SK-N-SH (cell line): ENCODE measurements at regions not wholly inside any gene's neighbourhood (a gene's known extent, or its start where the extent isn't known, plus 50 kb on each side); places are given as distances from the start of the nearest gene placed in this dataset.

Experiments
- CTCF ChIA-PET: fragments of 300-600, 350-600 bp; formaldehyde crosslinking; extraction: SDS; loops from one replicate; lab custom pipeline; 2021; lab: Yijun Ruan, JAX
- POLR2A ChIA-PET: fragments of 350-600 bp; sonication (Branson Sonifier 250); formaldehyde crosslinking; extraction: SDS; loops from one replicate; lab custom pipeline; 2020; ENCODE audit warnings: antibody characterized with exemption, inconsistent platforms; lab: Yijun Ruan, JAX
- DNase-seq: peaks from one replicate; pipeline ENCODE4 v3.0.0; 2012
- H2AFZ ChIP-seq: fragments of 200-600 bp; sonication (generic); 2 replicates; pipeline ENCODE4 v1.8.1; 2016; ENCODE audit warnings: antibody characterized with exemption, mild to moderate bottlenecking, low read depth
- H3F3A ChIP-seq: fragments of 200-600 bp; sonication (generic); replicated peaks from 2 replicates; pipeline ENCODE3; 2016; ENCODE audit warnings: antibody characterized with exemption, mild to moderate bottlenecking; ENCODE audit not compliant: insufficient read depth
- H3K27ac ChIP-seq, 2 experiments: fragments of 200-500 bp in 1 of 2; fragments of 200-600 bp in 1 of 2; sonication (Bioruptor generic) in 1 of 2; sonication (generic), shearing (Covaris generic) in 1 of 2; 2 replicates each; pipeline versions ENCODE4 v1.5.1 to v1.6.1; 2014 to 2016; ENCODE audit warnings: low read depth in 2 of 2, inconsistent platforms in 1 of 2, low read length in 1 of 2, mild to moderate bottlenecking in 1 of 2, mixed read lengths in 1 of 2
- H3K27me3 ChIP-seq: fragments of 200-600 bp; sonication (generic), shearing (Covaris generic); 2 replicates; pipeline ENCODE4 v1.6.1; 2016; ENCODE audit warnings: mixed run types; ENCODE audit not compliant: insufficient read depth
- H3K36me3 ChIP-seq, 2 experiments: fragments of 200-500 bp in 1 of 2; fragments of 200-600 bp in 1 of 2; sonication (Bioruptor generic) in 1 of 2; sonication (generic) in 1 of 2; replicated peaks in 1 of 2; 2 replicates each; pipeline versions ENCODE3 to v1.5.1; 2014 to 2016; ENCODE audit warnings: low read length in 1 of 2, mild to moderate bottlenecking in 1 of 2; ENCODE audit not compliant: insufficient read depth in 2 of 2, control insufficient read depth in 1 of 2
- H3K4me1 ChIP-seq, 2 experiments: fragments of 200-500 bp in 1 of 2; fragments of 200-600 bp in 1 of 2; sonication (Bioruptor generic) in 1 of 2; sonication (generic), shearing (Covaris generic) in 1 of 2; 2 replicates each; pipeline versions ENCODE4 v1.5.1 to v1.6.1; 2014 to 2016; ENCODE audit warnings: low read depth in 1 of 2, low read length in 1 of 2, mixed run types in 1 of 2; ENCODE audit not compliant: insufficient read depth in 2 of 2, control insufficient read depth in 1 of 2
- H3K4me2 ChIP-seq: fragments of 200-600 bp; sonication (generic), shearing (Covaris generic); 2 replicates; pipeline ENCODE4 v1.6.1; 2017; ENCODE audit warnings: mixed run types
- H3K4me3 ChIP-seq, 2 experiments: fragments of 200-500 bp in 1 of 2; fragments of 200-600 bp in 1 of 2; sonication (Bioruptor generic) in 1 of 2; sonication (generic), shearing (Covaris generic) in 1 of 2; 2 replicates each; pipeline versions ENCODE4 v1.5.1 to v1.8.1; 2014 to 2016; ENCODE audit warnings: low read depth in 2 of 2, inconsistent platforms in 1 of 2, low read length in 1 of 2, mild to moderate bottlenecking in 1 of 2, mixed read lengths in 1 of 2, moderate library complexity in 1 of 2
- H3K79me2 ChIP-seq: fragments of 200-600 bp; sonication (generic); 2 replicates; pipeline ENCODE4 v1.8.1; 2017; ENCODE audit warnings: mild to moderate bottlenecking; ENCODE audit not compliant: insufficient read depth
- H3K9ac ChIP-seq: fragments of 200-600 bp; sonication (generic); 2 replicates; pipeline ENCODE4 v1.6.1; 2017; ENCODE audit warnings: mixed run types
- H3K9me2 ChIP-seq: fragments of 200-600 bp; sonication (generic); 2 replicates; pipeline ENCODE4 v1.6.1; 2017; ENCODE audit warnings: mixed run types
- H3K9me3 ChIP-seq: fragments of 200-600 bp; sonication (generic); 2 replicates; pipeline ENCODE4 v1.6.1; 2017; ENCODE audit warnings: mixed run types, mild to moderate bottlenecking, moderate library complexity
- H4K20me1 ChIP-seq: fragments of 200-600 bp; sonication (generic); 2 replicates; pipeline ENCODE4 v1.6.1; 2017; ENCODE audit warnings: mild to moderate bottlenecking, mixed run types; ENCODE audit not compliant: insufficient read depth
- EP300 ChIP-seq, 2 experiments: IDR thresholded peaks; 2 replicates each; pipeline versions ENCODE4 v1.4.0 to v1.6.1; 2012; ENCODE audit warnings: borderline replicate concordance in 1 of 2, low read depth in 1 of 2, low read length in 1 of 2
- FOXJ3 ChIP-seq: sonication (generic); formaldehyde crosslinking; IDR thresholded peaks from 2 replicates; pipeline ENCODE4 v1.5.1; 2020; ENCODE audit warnings: mild to moderate bottlenecking, missing genetic modification reagents
- FOXM1 ChIP-seq: IDR thresholded peaks from 2 replicates; pipeline ENCODE4 v1.4.0; 2012; ENCODE audit warnings: low read depth, mild to moderate bottlenecking
- MEF2A ChIP-seq: IDR thresholded peaks from 2 replicates; pipeline ENCODE4 v1.4.0; 2012; ENCODE audit warnings: low read depth, borderline replicate concordance
- MXI1 ChIP-seq: IDR thresholded peaks from 2 replicates; pipeline ENCODE4 v1.6.1; 2012; ENCODE audit warnings: mild to moderate bottlenecking, low read depth, low read length, improper control_type of control experiment
- NRF1 ChIP-seq: IDR thresholded peaks from 2 replicates; pipeline ENCODE4 v1.6.1; 2012; ENCODE audit warnings: low read depth, mild to moderate bottlenecking, low read length
- POLR2AphosphoS5 ChIP-seq: IDR thresholded peaks from 2 replicates; pipeline ENCODE4 v1.6.1; 2012; ENCODE audit warnings: low read depth, low read length
- RCOR1 ChIP-seq: fragments of 150-350 bp; IDR thresholded peaks from 2 replicates; pipeline ENCODE4 v1.6.1; 2017; ENCODE audit warnings: antibody characterized with exemption, low read length
- SIN3A ChIP-seq: IDR thresholded peaks from 2 replicates; pipeline ENCODE4 v1.6.1; 2012; ENCODE audit warnings: low read depth, mild to moderate bottlenecking, low read length, moderate library complexity, borderline replicate concordance
- TAF1 ChIP-seq: IDR thresholded peaks from 2 replicates; pipeline ENCODE4 v1.6.1; 2012; ENCODE audit warnings: low read depth, mild to moderate bottlenecking, low read length, moderate library complexity, borderline replicate concordance
- TCF12 ChIP-seq: IDR thresholded peaks from 2 replicates; pipeline ENCODE4 v1.4.0; 2012
- TEAD4 ChIP-seq: IDR thresholded peaks from 2 replicates; pipeline ENCODE4 v1.4.0; 2012; ENCODE audit warnings: mild to moderate bottlenecking, borderline replicate concordance; ENCODE audit not compliant: insufficient read depth
- YY1 ChIP-seq: IDR thresholded peaks from 2 replicates; pipeline ENCODE4 v1.4.0; 2012; ENCODE audit warnings: low read depth, mild to moderate bottlenecking
- WGBS: methylation state at CpG from one replicate; pipeline ENCODE4 v1.1.6; 2017; ENCODE audit warnings: low lambda C conversion rate; 5-methylcytosine and 5-hydroxymethylcytosine counted together
- TF ChIP-seq, protein P1 (sequence below): fragments of 150-350 bp; IDR thresholded peaks from 2 replicates; pipeline ENCODE4 v1.6.1; 2016; ENCODE audit warnings: mild to moderate bottlenecking, low read depth, low read length
- TF ChIP-seq, protein P2 (sequence below): fragments of 200-600 bp; sonication (generic); IDR thresholded peaks from 2 replicates; pipeline ENCODE4 v1.6.1; 2017; ENCODE audit warnings: antibody characterized with exemption, mild to moderate bottlenecking, moderate library complexity
- TF ChIP-seq, protein P3 (sequence below): fragments of 150-350 bp; IDR thresholded peaks from 2 replicates; pipeline ENCODE4 v1.6.1; 2017; ENCODE audit warnings: antibody characterized with exemption, low read length, low read depth, borderline replicate concordance
- TF ChIP-seq, protein P4 (sequence below): IDR thresholded peaks from 2 replicates; pipeline ENCODE4 v1.4.0; 2012; ENCODE audit warnings: low read depth, borderline replicate concordance
- TF ChIP-seq, protein P5 (sequence below): IDR thresholded peaks from 2 replicates; pipeline ENCODE4 v1.6.1; 2012; ENCODE audit warnings: mild to moderate bottlenecking, low read depth, low read length, moderate library complexity

DNA sequence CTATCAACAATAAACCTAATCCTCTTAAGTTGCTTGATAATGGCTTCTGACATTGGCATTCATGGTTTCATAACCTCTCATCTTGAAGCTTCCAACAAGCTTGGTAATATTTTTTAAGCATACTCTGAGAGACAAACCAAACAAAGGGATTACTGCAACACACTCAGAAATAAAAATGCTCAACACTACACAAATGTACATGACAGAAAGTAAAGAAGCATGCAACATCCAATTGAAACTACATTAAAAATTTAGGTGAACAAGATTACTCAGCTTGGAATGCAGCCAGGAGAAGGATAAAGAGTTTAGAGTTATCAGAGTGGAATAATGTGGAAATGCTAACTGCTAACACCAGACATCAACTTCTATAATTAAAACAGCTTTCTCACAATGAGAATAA lies 1136.6 kb upstream of the PABPC4L start:
- no peak for DNase-seq
- Histone ChIP-seq H3K27ac (no peak overlapping the region), H3K4me1 (no peaks in the 10 kb centered on the region; a peak in 2 of 4 replicates), H3K9me2 (no peaks in the 10 kb centered on the region; the same call in 1 of the 2 replicates), H2AFZ (no peak overlapping the region), H3K79me2 (no peaks in the 10 kb centered on the region), H3F3A (no peaks in the 10 kb centered on the region), H3K9me3 (no peaks in the 10 kb centered on the region), H3K27me3 (no peaks in the 10 kb centered on the region), H3K4me3 (no peak overlapping the region), H3K36me3 (no peaks in the 10 kb centered on the region), H4K20me1 (no peaks in the 10 kb centered on the region)
- ChIA-PET CTCF (no interaction called here), POLR2A (no interaction called here)
- TF ChIP-seq, protein P1, sequence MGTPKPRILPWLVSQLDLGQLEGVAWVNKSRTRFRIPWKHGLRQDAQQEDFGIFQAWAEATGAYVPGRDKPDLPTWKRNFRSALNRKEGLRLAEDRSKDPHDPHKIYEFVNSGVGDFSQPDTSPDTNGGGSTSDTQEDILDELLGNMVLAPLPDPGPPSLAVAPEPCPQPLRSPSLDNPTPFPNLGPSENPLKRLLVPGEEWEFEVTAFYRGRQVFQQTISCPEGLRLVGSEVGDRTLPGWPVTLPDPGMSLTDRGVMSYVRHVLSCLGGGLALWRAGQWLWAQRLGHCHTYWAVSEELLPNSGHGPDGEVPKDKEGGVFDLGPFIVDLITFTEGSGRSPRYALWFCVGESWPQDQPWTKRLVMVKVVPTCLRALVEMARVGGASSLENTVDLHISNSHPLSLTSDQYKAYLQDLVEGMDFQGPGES = no peak
- TF ChIP-seq EP300 (IDR thresholded peaks at IDR 0.05; ENCODE audit: borderline replicate concordance in 1 of 2, low read depth in 1 of 2, low read length in 1 of 2) (no peak), TEAD4 (no peak), RCOR1 (no peak), MXI1 (no peak)
- TF ChIP-seq, all 33 proteins: peak for 0
- Histone ChIP-seq H3K4me2 (no peak overlapping the region), H3K9ac (no peak overlapping the region)

DNA sequence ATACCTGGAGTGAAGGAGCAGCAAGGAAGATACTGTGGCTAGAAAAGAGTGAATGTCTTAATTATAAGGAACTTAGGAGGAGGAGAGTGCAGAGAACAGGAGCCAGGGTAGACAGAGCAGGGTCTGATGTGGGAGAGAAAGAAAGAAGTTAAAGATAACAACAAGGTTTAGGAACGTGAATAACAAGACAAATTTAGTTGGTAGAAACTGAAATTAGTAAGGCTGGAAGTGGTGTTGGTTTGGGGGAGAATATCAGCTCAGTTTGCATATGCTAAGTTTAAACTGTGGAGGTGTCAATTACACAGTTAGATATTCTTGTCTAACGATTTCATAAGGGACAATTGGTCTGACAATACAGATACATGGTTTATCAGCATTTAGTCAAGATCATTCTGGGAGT lies 1123.7 kb upstream of the PABPC4L start:
- Histone ChIP-seq H3K79me2 (no peaks in the 10 kb centered on the region), H3F3A (no peaks in the 10 kb centered on the region), H2AFZ (no peak overlapping the region), H3K27ac (no peak overlapping the region), H3K4me2 (no peak overlapping the region), H4K20me1 (no peaks in the 10 kb centered on the region), H3K27me3 (no peaks in the 10 kb centered on the region), H3K9me2 (no peaks in the 10 kb centered on the region), H3K9me3 (0 out of 2 replicates have a peak, but pooled peaks cover 6% of the 10 kb centered on the region), H3K9ac (no peak overlapping the region), H3K4me1 (no peaks in the 10 kb centered on the region; a peak in 1 of 4 replicates), H3K36me3 (no peaks in the 10 kb centered on the region), H3K4me3 (no peak overlapping the region)
- WGBS = 7% methylated on average over 2 of the region's 2 CpGs
- DNase-seq = no peak
- ChIA-PET POLR2A (no interaction called here), CTCF (no interaction called here)
- TF ChIP-seq, protein P2, sequence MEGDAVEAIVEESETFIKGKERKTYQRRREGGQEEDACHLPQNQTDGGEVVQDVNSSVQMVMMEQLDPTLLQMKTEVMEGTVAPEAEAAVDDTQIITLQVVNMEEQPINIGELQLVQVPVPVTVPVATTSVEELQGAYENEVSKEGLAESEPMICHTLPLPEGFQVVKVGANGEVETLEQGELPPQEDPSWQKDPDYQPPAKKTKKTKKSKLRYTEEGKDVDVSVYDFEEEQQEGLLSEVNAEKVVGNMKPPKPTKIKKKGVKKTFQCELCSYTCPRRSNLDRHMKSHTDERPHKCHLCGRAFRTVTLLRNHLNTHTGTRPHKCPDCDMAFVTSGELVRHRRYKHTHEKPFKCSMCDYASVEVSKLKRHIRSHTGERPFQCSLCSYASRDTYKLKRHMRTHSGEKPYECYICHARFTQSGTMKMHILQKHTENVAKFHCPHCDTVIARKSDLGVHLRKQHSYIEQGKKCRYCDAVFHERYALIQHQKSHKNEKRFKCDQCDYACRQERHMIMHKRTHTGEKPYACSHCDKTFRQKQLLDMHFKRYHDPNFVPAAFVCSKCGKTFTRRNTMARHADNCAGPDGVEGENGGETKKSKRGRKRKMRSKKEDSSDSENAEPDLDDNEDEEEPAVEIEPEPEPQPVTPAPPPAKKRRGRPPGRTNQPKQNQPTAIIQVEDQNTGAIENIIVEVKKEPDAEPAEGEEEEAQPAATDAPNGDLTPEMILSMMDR = no peak
- TF ChIP-seq FOXM1 (no peak), TCF12 (no peak), YY1 (no peak), FOXJ3 (CRISPR knock-in tag) (no peak), TAF1 (no peak), POLR2AphosphoS5 (no peak), MEF2A (no peak), NRF1 (no peak), EP300 (IDR thresholded peaks at IDR 0.05; ENCODE audit: borderline replicate concordance in 1 of 2, low read depth in 1 of 2, low read length in 1 of 2) (no peak), SIN3A (no peak)
- TF ChIP-seq, protein P1 = no peak
- TF ChIP-seq, protein P3, sequence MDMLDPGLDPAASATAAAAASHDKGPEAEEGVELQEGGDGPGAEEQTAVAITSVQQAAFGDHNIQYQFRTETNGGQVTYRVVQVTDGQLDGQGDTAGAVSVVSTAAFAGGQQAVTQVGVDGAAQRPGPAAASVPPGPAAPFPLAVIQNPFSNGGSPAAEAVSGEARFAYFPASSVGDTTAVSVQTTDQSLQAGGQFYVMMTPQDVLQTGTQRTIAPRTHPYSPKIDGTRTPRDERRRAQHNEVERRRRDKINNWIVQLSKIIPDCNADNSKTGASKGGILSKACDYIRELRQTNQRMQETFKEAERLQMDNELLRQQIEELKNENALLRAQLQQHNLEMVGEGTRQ = no peak
- TF ChIP-seq, protein P4, sequence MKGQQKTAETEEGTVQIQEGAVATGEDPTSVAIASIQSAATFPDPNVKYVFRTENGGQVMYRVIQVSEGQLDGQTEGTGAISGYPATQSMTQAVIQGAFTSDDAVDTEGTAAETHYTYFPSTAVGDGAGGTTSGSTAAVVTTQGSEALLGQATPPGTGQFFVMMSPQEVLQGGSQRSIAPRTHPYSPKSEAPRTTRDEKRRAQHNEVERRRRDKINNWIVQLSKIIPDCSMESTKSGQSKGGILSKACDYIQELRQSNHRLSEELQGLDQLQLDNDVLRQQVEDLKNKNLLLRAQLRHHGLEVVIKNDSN = no peak
- TF ChIP-seq, protein P5, sequence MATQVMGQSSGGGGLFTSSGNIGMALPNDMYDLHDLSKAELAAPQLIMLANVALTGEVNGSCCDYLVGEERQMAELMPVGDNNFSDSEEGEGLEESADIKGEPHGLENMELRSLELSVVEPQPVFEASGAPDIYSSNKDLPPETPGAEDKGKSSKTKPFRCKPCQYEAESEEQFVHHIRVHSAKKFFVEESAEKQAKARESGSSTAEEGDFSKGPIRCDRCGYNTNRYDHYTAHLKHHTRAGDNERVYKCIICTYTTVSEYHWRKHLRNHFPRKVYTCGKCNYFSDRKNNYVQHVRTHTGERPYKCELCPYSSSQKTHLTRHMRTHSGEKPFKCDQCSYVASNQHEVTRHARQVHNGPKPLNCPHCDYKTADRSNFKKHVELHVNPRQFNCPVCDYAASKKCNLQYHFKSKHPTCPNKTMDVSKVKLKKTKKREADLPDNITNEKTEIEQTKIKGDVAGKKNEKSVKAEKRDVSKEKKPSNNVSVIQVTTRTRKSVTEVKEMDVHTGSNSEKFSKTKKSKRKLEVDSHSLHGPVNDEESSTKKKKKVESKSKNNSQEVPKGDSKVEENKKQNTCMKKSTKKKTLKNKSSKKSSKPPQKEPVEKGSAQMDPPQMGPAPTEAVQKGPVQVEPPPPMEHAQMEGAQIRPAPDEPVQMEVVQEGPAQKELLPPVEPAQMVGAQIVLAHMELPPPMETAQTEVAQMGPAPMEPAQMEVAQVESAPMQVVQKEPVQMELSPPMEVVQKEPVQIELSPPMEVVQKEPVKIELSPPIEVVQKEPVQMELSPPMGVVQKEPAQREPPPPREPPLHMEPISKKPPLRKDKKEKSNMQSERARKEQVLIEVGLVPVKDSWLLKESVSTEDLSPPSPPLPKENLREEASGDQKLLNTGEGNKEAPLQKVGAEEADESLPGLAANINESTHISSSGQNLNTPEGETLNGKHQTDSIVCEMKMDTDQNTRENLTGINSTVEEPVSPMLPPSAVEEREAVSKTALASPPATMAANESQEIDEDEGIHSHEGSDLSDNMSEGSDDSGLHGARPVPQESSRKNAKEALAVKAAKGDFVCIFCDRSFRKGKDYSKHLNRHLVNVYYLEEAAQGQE = no peak
